Neuronal stem cell (in vitro differentiated cells): ENCODE measurements at regions not wholly inside any gene's neighbourhood (a gene's known extent, or its start where the extent isn't known, plus 50 kb on each side); places are given as distances from the start of the nearest gene placed in this dataset.
"Not testable (repeated sequence)": the region's sequence is repeated elsewhere in the genome, so short reads cannot be mapped to it uniquely, and the experiment has no call there.

Experiments
- DNase-seq: peaks from one replicate; pipeline ENCODE4 v3.0.0-alpha.2; 2013; ENCODE audit warnings: low spot score
- H2AFZ ChIP-seq: one replicate; pipeline ENCODE4 v1.6.1; 2013; ENCODE audit warnings: mild to moderate bottlenecking, low read length, inconsistent platforms
- H2AK5ac ChIP-seq: 2 replicates; pipeline ENCODE4 v1.6.1; 2013; ENCODE audit warnings: low read depth, mild to moderate bottlenecking, inconsistent platforms, low read length, moderate library complexity, mixed read lengths
- H2BK120ac ChIP-seq: 2 replicates; pipeline ENCODE4 v1.6.1; 2013; ENCODE audit warnings: low read depth, mild to moderate bottlenecking, inconsistent platforms, low read length, moderate library complexity, mixed read lengths
- H2BK12ac ChIP-seq: one replicate; pipeline ENCODE4 v1.6.1; 2013; ENCODE audit warnings: low read length, inconsistent platforms
- H2BK15ac ChIP-seq: 2 replicates; pipeline ENCODE4 v1.6.1; 2013; ENCODE audit warnings: mild to moderate bottlenecking, low read length, inconsistent platforms, mixed read lengths
- H2BK5ac ChIP-seq: one replicate; pipeline ENCODE4 v1.6.1; 2013; ENCODE audit warnings: inconsistent platforms, mild to moderate bottlenecking, low read length, moderate library complexity
- H3K14ac ChIP-seq: one replicate; pipeline ENCODE4 v1.6.1; 2013; ENCODE audit warnings: low read length, inconsistent platforms
- H3K18ac ChIP-seq: 2 replicates; pipeline ENCODE4 v1.6.1; 2013; ENCODE audit warnings: low read length, inconsistent platforms
- H3K23ac ChIP-seq: 2 replicates; pipeline ENCODE4 v1.6.1; 2013; ENCODE audit warnings: low read depth, mild to moderate bottlenecking, mixed read lengths, low read length, inconsistent platforms; ENCODE audit not compliant: poor library complexity
- H3K27ac ChIP-seq: replicated peaks from 3 replicates; pipeline ENCODE4 v1.5.1; 2013; ENCODE audit warnings: low read length, inconsistent platforms
- H3K27me3 ChIP-seq, 3 experiments: 2 replicates each; pipeline ENCODE4 v1.6.1; 2013; ENCODE audit warnings: low read length in 3 of 3, mild to moderate bottlenecking in 2 of 3, inconsistent platforms in 1 of 3, low read depth in 1 of 3, mixed read lengths in 1 of 3, moderate library complexity in 1 of 3; ENCODE audit not compliant: control insufficient read depth in 3 of 3, insufficient read depth in 3 of 3
- H3K36me3 ChIP-seq, 2 donors: replicated peaks in 1 of 2; 2 replicates each; pipeline ENCODE4 v1.6.1; 2013; ENCODE audit warnings: low read length in 2 of 2; ENCODE audit not compliant: control insufficient read depth in 2 of 2, insufficient read depth in 2 of 2
- H3K4ac ChIP-seq: 2 replicates; pipeline ENCODE4 v1.6.1; 2013; ENCODE audit warnings: inconsistent platforms, mild to moderate bottlenecking, low read length, moderate library complexity
- H3K4me1 ChIP-seq, 2 donors: 1 replicate in 1 of 2; 2 replicates in 1 of 2; pipeline ENCODE4 v1.6.1; 2013; ENCODE audit warnings: low read length in 2 of 2, low read depth in 1 of 2; ENCODE audit not compliant: control insufficient read depth in 2 of 2, insufficient read depth in 1 of 2
- H3K4me2 ChIP-seq: one replicate; pipeline ENCODE4 v1.6.1; 2013; ENCODE audit warnings: mild to moderate bottlenecking, low read length, inconsistent platforms; ENCODE audit not compliant: insufficient read depth, poor library complexity, severe bottlenecking
- H3K4me3 ChIP-seq, 2 donors: 2 replicates each; pipeline ENCODE4 v1.5.1; 2013; ENCODE audit warnings: low read length in 2 of 2, mild to moderate bottlenecking in 2 of 2, inconsistent platforms in 1 of 2, moderate library complexity in 1 of 2
- H3K79me1 ChIP-seq: one replicate; pipeline ENCODE4 v1.6.1; 2013; ENCODE audit warnings: low read depth, mild to moderate bottlenecking, inconsistent platforms, low read length, moderate library complexity
- H3K9ac ChIP-seq: one replicate; pipeline ENCODE4 v1.6.1; 2013; ENCODE audit warnings: mild to moderate bottlenecking, low read depth, low read length, inconsistent platforms; ENCODE audit not compliant: poor library complexity
- H3K9me3 ChIP-seq, 2 donors: replicated peaks in 1 of 2; 2 replicates each; pipeline versions ENCODE3 to v1.6.1; 2013; ENCODE audit warnings: low read length in 2 of 2, mild to moderate bottlenecking in 2 of 2, inconsistent platforms in 1 of 2, low read depth in 1 of 2, mixed read lengths in 1 of 2, moderate library complexity in 1 of 2; ENCODE audit not compliant: control insufficient read depth in 2 of 2, insufficient read depth in 1 of 2
- H4K8ac ChIP-seq: one replicate; pipeline ENCODE4 v1.6.1; 2013; ENCODE audit warnings: low read depth, mild to moderate bottlenecking, inconsistent platforms, low read length, moderate library complexity
- H4K91ac ChIP-seq: one replicate; pipeline ENCODE4 v1.6.1; 2013; ENCODE audit warnings: low read length, low read depth, mild to moderate bottlenecking, inconsistent platforms; ENCODE audit not compliant: poor library complexity
- WGBS, 2 donors: extraction: QIAGEN DNeasy Blood & Tissue Kit; methylation state at CpG; one replicate each; pipeline ENCODE4 v1.1.7; 2013; ENCODE audit warnings: missing lambda C conversion rate in 2 of 2, mixed read lengths in 1 of 2; ENCODE audit not compliant: insufficient read length in 2 of 2, insufficient replicate concordance in 1 of 2; ENCODE audit errors: extremely low coverage in 2 of 2; 5-methylcytosine and 5-hydroxymethylcytosine counted together

DNA sequence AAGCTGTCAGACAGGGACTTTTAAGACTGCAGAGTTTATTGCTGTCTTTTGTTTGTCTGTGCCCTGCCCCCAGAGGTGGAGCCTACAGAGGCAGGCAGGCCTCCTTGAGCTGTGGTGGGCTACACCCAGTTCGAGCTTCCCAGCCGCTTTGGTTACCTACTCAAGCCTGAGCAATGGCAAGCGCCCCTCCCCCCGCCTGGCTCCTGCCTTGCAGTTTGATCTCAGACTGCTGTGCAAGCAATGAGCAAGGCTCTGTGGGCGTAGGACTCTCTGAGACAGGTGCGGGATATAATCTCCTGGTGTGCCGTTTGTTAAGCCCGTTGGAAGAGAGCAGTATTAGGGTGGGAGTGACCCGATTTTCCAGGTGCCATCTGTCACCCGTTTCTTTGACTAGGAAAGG, 67.8 kb upstream of the ADAMTS3 start:
- H3K27ac ChIP-seq, H2BK5ac ChIP-seq, H3K9ac ChIP-seq, H3K23ac ChIP-seq, H3K9me3 ChIP-seq, H2AK5ac ChIP-seq, H3K4ac ChIP-seq, H3K4me1 ChIP-seq, H3K27me3 ChIP-seq, DNase-seq, H2BK12ac ChIP-seq, H2BK120ac ChIP-seq, H3K4me2 ChIP-seq, H3K36me3 ChIP-seq, H3K4me3 ChIP-seq, H2BK15ac ChIP-seq, H3K14ac ChIP-seq, H3K18ac ChIP-seq, H4K8ac ChIP-seq, H3K79me1 ChIP-seq, H2AFZ ChIP-seq, H4K91ac ChIP-seq: not testable (repeated sequence)
- no CpG with 5 or more reads among the region's 10 CpGs for WGBS, 2 donors

DNA sequence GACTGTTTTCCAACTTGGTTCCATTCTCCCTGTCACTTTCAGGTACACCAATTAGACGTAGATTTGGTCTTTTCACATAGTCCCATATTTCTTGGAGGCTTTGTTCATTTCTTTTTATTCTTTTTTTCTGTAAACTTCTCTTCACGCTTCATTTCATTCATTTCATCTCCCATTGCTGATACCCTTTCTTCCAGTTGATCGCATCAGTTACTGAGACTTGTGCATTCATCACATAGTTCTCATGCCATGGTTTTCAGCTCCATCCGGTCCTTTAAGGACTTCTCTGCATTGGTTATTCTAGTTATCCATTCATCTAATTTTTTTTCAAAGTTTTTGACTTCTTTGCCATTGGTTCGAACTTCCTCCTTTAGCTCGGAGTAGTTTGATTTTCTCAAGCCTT, 66.9 kb upstream of the ADAMTS3 start:
- not testable (repeated sequence) for H2BK5ac ChIP-seq, H2BK12ac ChIP-seq, H3K27ac ChIP-seq, H3K18ac ChIP-seq, H2AFZ ChIP-seq, H3K79me1 ChIP-seq, H3K4me3 ChIP-seq, H4K8ac ChIP-seq, H3K36me3 ChIP-seq, DNase-seq, H3K23ac ChIP-seq, H3K27me3 ChIP-seq, H3K4me1 ChIP-seq, H3K4ac ChIP-seq, H3K9ac ChIP-seq, H4K91ac ChIP-seq, H2BK15ac ChIP-seq, H3K9me3 ChIP-seq, H2BK120ac ChIP-seq, H3K14ac ChIP-seq, H3K4me2 ChIP-seq, H2AK5ac ChIP-seq
- no CpG with 5 or more reads among the region's 6 CpGs for WGBS, 2 donors

- H3K79me1 ChIP-seq = not testable (repeated sequence)
These were observed 63.2 kb upstream of the ADAMTS3 start for GRCh38 chr4:72632253-72632652.

DNA sequence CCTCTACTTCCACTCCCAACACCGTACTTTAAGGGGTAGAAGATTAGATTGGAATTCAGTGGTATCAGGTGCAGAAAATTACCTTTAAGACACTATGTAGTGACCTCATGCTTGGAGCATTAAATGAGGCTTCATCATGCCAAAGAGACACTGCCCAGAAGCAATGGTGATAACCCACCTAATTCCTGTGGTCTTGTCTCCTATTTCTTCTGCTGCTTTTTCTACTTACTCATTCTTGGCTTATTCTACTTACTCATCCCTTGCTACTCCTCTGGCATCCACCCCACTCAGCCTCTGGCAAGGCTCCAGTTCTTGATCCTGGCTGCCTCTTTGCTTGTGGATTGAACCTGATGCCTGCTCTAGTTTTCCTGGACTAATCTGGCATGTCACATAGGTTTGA, 62.3 kb upstream of the ADAMTS3 start:
- Histone ChIP-seq H2AK5ac (no peak overlapping the region), H2AFZ (no peak overlapping the region), H4K8ac (no peak overlapping the region), H3K9me3 (no peaks in the 10 kb centered on the region), H2BK12ac (no peak overlapping the region), H3K79me1 (no peaks in the 10 kb centered on the region), H2BK5ac (no peak overlapping the region), H3K4me1 (no peaks in the 10 kb centered on the region), H3K23ac (no peak overlapping the region), H3K9ac (no peak overlapping the region), H3K27me3 (no peaks in the 10 kb centered on the region), H3K27ac (no peak overlapping the region), H2BK15ac (no peak overlapping the region), H3K4ac (no peak overlapping the region), H3K4me3 (no peak overlapping the region), H3K36me3 (no peaks in the 10 kb centered on the region), H3K18ac (no peak overlapping the region), H3K14ac (no peak overlapping the region), H2BK120ac (no peak overlapping the region), H4K91ac (no peak overlapping the region), H3K4me2 (no peak overlapping the region)
- DNase-seq = no peak
- WGBS, 2 donors = no CpG with 5 or more reads among the region's 1 CpG

More at GRCh38 chr4:72632253-72632652, 63.2 kb upstream of the ADAMTS3 start:
- not testable (repeated sequence) for H3K4me1 ChIP-seq, H4K91ac ChIP-seq, H4K8ac ChIP-seq, H2BK120ac ChIP-seq, H3K36me3 ChIP-seq, H3K27me3 ChIP-seq, H2AK5ac ChIP-seq, H2BK5ac ChIP-seq, DNase-seq, H3K9me3 ChIP-seq, H2BK12ac ChIP-seq, H2AFZ ChIP-seq, H3K4ac ChIP-seq, H3K18ac ChIP-seq, H3K4me2 ChIP-seq, H3K23ac ChIP-seq, H3K4me3 ChIP-seq, H2BK15ac ChIP-seq, H3K14ac ChIP-seq, H3K27ac ChIP-seq, H3K9ac ChIP-seq
- no CpG with 5 or more reads among the region's 7 CpGs for WGBS, 2 donors
